ENCODE measurements at regions not wholly inside any gene's neighbourhood (a gene's known extent, or its start where the extent isn't known, plus 50 kb on each side); places are given as distances from the start of the nearest gene placed in this dataset.

GRCh38 chr9:1938675-1939170 is 76.4 kb upstream of the SMARCA2 start:
- 68 to 82% methylated on average over 2 of the region's 2 CpGs for WGBS, 2 donors
- Histone ChIP-seq H3K9me3 (ENCODE audit: control insufficient read depth in 2 of 2, insufficient read depth in 1 of 2, low read depth in 1 of 2, low read length in 1 of 2) (no peaks in the 10 kb centered on the region), H3K4me3 (ENCODE audit: low read depth in 1 of 2, low read length in 2 of 2) (no peak overlapping the region), H3K27me3 (ENCODE audit: control insufficient read depth in 1 of 2, insufficient read depth in 2 of 2, low read length in 2 of 2) (no peaks in the 10 kb centered on the region), H3K36me3 (ENCODE audit: control insufficient read depth in 2 of 2, insufficient read depth in 2 of 2, low read length in 1 of 2) (no peaks in the 10 kb centered on the region), H3K4me1 (ENCODE audit: control insufficient read depth in 2 of 2, insufficient read depth in 2 of 2, low read length in 1 of 2) (no peaks in the 10 kb centered on the region), H3K27ac (ENCODE audit: low read depth in 2 of 2, low read length in 1 of 2) (no peak overlapping the region)

- 88 to 91% methylated on average over 1 of the region's 1 CpG for WGBS, 2 donors
- Histone ChIP-seq H3K27ac (ENCODE audit: low read depth in 2 of 2, low read length in 1 of 2) (no peak overlapping the region), H3K36me3 (ENCODE audit: control insufficient read depth in 2 of 2, insufficient read depth in 2 of 2, low read length in 1 of 2) (no peaks in the 10 kb centered on the region), H3K9me3 (ENCODE audit: control insufficient read depth in 2 of 2, insufficient read depth in 1 of 2, low read depth in 1 of 2, low read length in 1 of 2) (no peaks in the 10 kb centered on the region), H3K4me3 (ENCODE audit: low read depth in 1 of 2, low read length in 2 of 2) (no peak overlapping the region), H3K27me3 (ENCODE audit: control insufficient read depth in 1 of 2, insufficient read depth in 2 of 2, low read length in 2 of 2) (no peaks in the 10 kb centered on the region), H3K4me1 (ENCODE audit: control insufficient read depth in 2 of 2, insufficient read depth in 2 of 2, low read length in 1 of 2) (no peaks in the 10 kb centered on the region)
Measured at GRCh38 chr9:1939466-1939865, 75.7 kb upstream of the SMARCA2 start.

- H3K4me1 ChIP-seq (ENCODE audit: control insufficient read depth in 2 of 2, insufficient read depth in 2 of 2, low read length in 1 of 2): no peaks in the 10 kb centered on the region
- 46 to 51% methylated on average over 7 of the region's 7 CpGs for WGBS, 2 donors
- H3K9me3 ChIP-seq (ENCODE audit: control insufficient read depth in 2 of 2, insufficient read depth in 1 of 2, low read depth in 1 of 2, low read length in 1 of 2): no peaks in the 10 kb centered on the region
- no peaks in the 10 kb centered on the region for H3K27me3 ChIP-seq (ENCODE audit: control insufficient read depth in 1 of 2, insufficient read depth in 2 of 2, low read length in 2 of 2)
- no peaks in the 10 kb centered on the region for H3K36me3 ChIP-seq (ENCODE audit: control insufficient read depth in 2 of 2, insufficient read depth in 2 of 2, low read length in 1 of 2)
- no peak overlapping the region for H3K27ac ChIP-seq (ENCODE audit: low read depth in 2 of 2, low read length in 1 of 2)
- H3K4me3 ChIP-seq (ENCODE audit: low read depth in 1 of 2, low read length in 2 of 2): no peak overlapping the region
Measured at GRCh38 chr9:1939926-1940368, 75.2 kb upstream of the SMARCA2 start.

- Histone ChIP-seq H3K4me3 (ENCODE audit: low read depth in 1 of 2, low read length in 2 of 2) (no peak overlapping the region), H3K27me3 (ENCODE audit: control insufficient read depth in 1 of 2, insufficient read depth in 2 of 2, low read length in 2 of 2) (no peaks in the 10 kb centered on the region), H3K4me1 (ENCODE audit: control insufficient read depth in 2 of 2, insufficient read depth in 2 of 2, low read length in 1 of 2) (no peaks in the 10 kb centered on the region), H3K27ac (ENCODE audit: low read depth in 2 of 2, low read length in 1 of 2) (no peak overlapping the region), H3K9me3 (ENCODE audit: control insufficient read depth in 2 of 2, insufficient read depth in 1 of 2, low read depth in 1 of 2, low read length in 1 of 2) (no peaks in the 10 kb centered on the region), H3K36me3 (ENCODE audit: control insufficient read depth in 2 of 2, insufficient read depth in 2 of 2, low read length in 1 of 2) (no peaks in the 10 kb centered on the region)
- 80 to 86% methylated on average over 3 of the region's 3 CpGs for WGBS, 2 donors
Measured at GRCh38 chr9:1941989-1942388, 73.2 kb upstream of the SMARCA2 start.

GRCh38 chr9:1946526-1947283 is 68.4 kb upstream of the SMARCA2 start:
- Histone ChIP-seq H3K4me3 (ENCODE audit: low read depth in 1 of 2, low read length in 2 of 2) (no peak overlapping the region), H3K4me1 (ENCODE audit: control insufficient read depth in 2 of 2, insufficient read depth in 2 of 2, low read length in 1 of 2) (no peaks in the 10 kb centered on the region), H3K27me3 (ENCODE audit: control insufficient read depth in 1 of 2, insufficient read depth in 2 of 2, low read length in 2 of 2) (no peaks in the 10 kb centered on the region), H3K27ac (ENCODE audit: low read depth in 2 of 2, low read length in 1 of 2) (no peak overlapping the region), H3K9me3 (ENCODE audit: control insufficient read depth in 2 of 2, insufficient read depth in 1 of 2, low read depth in 1 of 2, low read length in 1 of 2) (no peaks in the 10 kb centered on the region), H3K36me3 (ENCODE audit: control insufficient read depth in 2 of 2, insufficient read depth in 2 of 2, low read length in 1 of 2) (no peaks in the 10 kb centered on the region)
- 83 to 90% methylated on average over 7 of the region's 7 CpGs for WGBS, 2 donors

GRCh38 chr9:1947438-1947837 is 67.7 kb upstream of the SMARCA2 start:
- Histone ChIP-seq H3K27me3 (ENCODE audit: control insufficient read depth in 1 of 2, insufficient read depth in 2 of 2, low read length in 2 of 2) (no peaks in the 10 kb centered on the region), H3K36me3 (ENCODE audit: control insufficient read depth in 2 of 2, insufficient read depth in 2 of 2, low read length in 1 of 2) (no peaks in the 10 kb centered on the region), H3K4me3 (ENCODE audit: low read depth in 1 of 2, low read length in 2 of 2) (no peak overlapping the region), H3K4me1 (ENCODE audit: control insufficient read depth in 2 of 2, insufficient read depth in 2 of 2, low read length in 1 of 2) (no peaks in the 10 kb centered on the region), H3K9me3 (ENCODE audit: control insufficient read depth in 2 of 2, insufficient read depth in 1 of 2, low read depth in 1 of 2, low read length in 1 of 2) (no peaks in the 10 kb centered on the region), H3K27ac (ENCODE audit: low read depth in 2 of 2, low read length in 1 of 2) (no peak overlapping the region)
- 67 to 76% methylated on average over 4 of the region's 4 CpGs for WGBS, 2 donors

GRCh38 chr9:1948541-1948940 is 66.6 kb upstream of the SMARCA2 start:
- Histone ChIP-seq H3K27me3 (ENCODE audit: control insufficient read depth in 1 of 2, insufficient read depth in 2 of 2, low read length in 2 of 2) (no peaks in the 10 kb centered on the region), H3K4me3 (ENCODE audit: low read depth in 1 of 2, low read length in 2 of 2) (no peak overlapping the region), H3K9me3 (ENCODE audit: control insufficient read depth in 2 of 2, insufficient read depth in 1 of 2, low read depth in 1 of 2, low read length in 1 of 2) (no peaks in the 10 kb centered on the region), H3K4me1 (ENCODE audit: control insufficient read depth in 2 of 2, insufficient read depth in 2 of 2, low read length in 1 of 2) (no peaks in the 10 kb centered on the region), H3K27ac (ENCODE audit: low read depth in 2 of 2, low read length in 1 of 2) (no peak overlapping the region), H3K36me3 (ENCODE audit: control insufficient read depth in 2 of 2, insufficient read depth in 2 of 2, low read length in 1 of 2) (no peaks in the 10 kb centered on the region)
- 88 to 92% methylated on average over 4 of the region's 4 CpGs for WGBS, 2 donors

- no peak overlapping the region for H3K4me3 ChIP-seq (ENCODE audit: low read depth in 1 of 2, low read length in 2 of 2)
- H3K36me3 ChIP-seq (ENCODE audit: control insufficient read depth in 2 of 2, insufficient read depth in 2 of 2, low read length in 1 of 2): no peaks in the 10 kb centered on the region
- 91% methylated on average over 2 of the region's 2 CpGs for WGBS, 2 donors
- H3K4me1 ChIP-seq (ENCODE audit: control insufficient read depth in 2 of 2, insufficient read depth in 2 of 2, low read length in 1 of 2): no peaks in the 10 kb centered on the region
- H3K9me3 ChIP-seq (ENCODE audit: control insufficient read depth in 2 of 2, insufficient read depth in 1 of 2, low read depth in 1 of 2, low read length in 1 of 2): no peaks in the 10 kb centered on the region
- H3K27ac ChIP-seq (ENCODE audit: low read depth in 2 of 2, low read length in 1 of 2): no peak overlapping the region
- H3K27me3 ChIP-seq (ENCODE audit: control insufficient read depth in 1 of 2, insufficient read depth in 2 of 2, low read length in 2 of 2): no peaks in the 10 kb centered on the region
Measured at GRCh38 chr9:1951446-1951845, 63.7 kb upstream of the SMARCA2 start.

GRCh38 chr9:1952001-1952400 is 63.1 kb upstream of the SMARCA2 start:
- Histone ChIP-seq H3K4me1 (ENCODE audit: control insufficient read depth in 2 of 2, insufficient read depth in 2 of 2, low read length in 1 of 2) (no peaks in the 10 kb centered on the region), H3K4me3 (ENCODE audit: low read depth in 1 of 2, low read length in 2 of 2) (no peak overlapping the region), H3K27ac (ENCODE audit: low read depth in 2 of 2, low read length in 1 of 2) (no peak overlapping the region), H3K36me3 (ENCODE audit: control insufficient read depth in 2 of 2, insufficient read depth in 2 of 2, low read length in 1 of 2) (no peaks in the 10 kb centered on the region), H3K27me3 (ENCODE audit: control insufficient read depth in 1 of 2, insufficient read depth in 2 of 2, low read length in 2 of 2) (no peaks in the 10 kb centered on the region), H3K9me3 (ENCODE audit: control insufficient read depth in 2 of 2, insufficient read depth in 1 of 2, low read depth in 1 of 2, low read length in 1 of 2) (no peaks in the 10 kb centered on the region)
- WGBS, 2 donors: 85 to 88% methylated on average over 3 of the region's 3 CpGs

- Histone ChIP-seq H3K27me3 (ENCODE audit: control insufficient read depth in 1 of 2, insufficient read depth in 2 of 2, low read length in 2 of 2) (no peaks in the 10 kb centered on the region), H3K4me3 (ENCODE audit: low read depth in 1 of 2, low read length in 2 of 2) (no peak overlapping the region), H3K27ac (ENCODE audit: low read depth in 2 of 2, low read length in 1 of 2) (no peak overlapping the region), H3K36me3 (ENCODE audit: control insufficient read depth in 2 of 2, insufficient read depth in 2 of 2, low read length in 1 of 2) (no peaks in the 10 kb centered on the region), H3K4me1 (ENCODE audit: control insufficient read depth in 2 of 2, insufficient read depth in 2 of 2, low read length in 1 of 2) (no peaks in the 10 kb centered on the region), H3K9me3 (ENCODE audit: control insufficient read depth in 2 of 2, insufficient read depth in 1 of 2, low read depth in 1 of 2, low read length in 1 of 2) (no peaks in the 10 kb centered on the region)
- WGBS, 2 donors: 87 to 89% methylated on average over 2 of the region's 2 CpGs
Measured at GRCh38 chr9:1954238-1954637, 60.9 kb upstream of the SMARCA2 start.
